ENCODE measurements at regions not wholly inside any gene's neighbourhood (a gene's known extent, or its start where the extent isn't known, plus 50 kb on each side); places are given as distances from the start of the nearest gene placed in this dataset.

DNA sequence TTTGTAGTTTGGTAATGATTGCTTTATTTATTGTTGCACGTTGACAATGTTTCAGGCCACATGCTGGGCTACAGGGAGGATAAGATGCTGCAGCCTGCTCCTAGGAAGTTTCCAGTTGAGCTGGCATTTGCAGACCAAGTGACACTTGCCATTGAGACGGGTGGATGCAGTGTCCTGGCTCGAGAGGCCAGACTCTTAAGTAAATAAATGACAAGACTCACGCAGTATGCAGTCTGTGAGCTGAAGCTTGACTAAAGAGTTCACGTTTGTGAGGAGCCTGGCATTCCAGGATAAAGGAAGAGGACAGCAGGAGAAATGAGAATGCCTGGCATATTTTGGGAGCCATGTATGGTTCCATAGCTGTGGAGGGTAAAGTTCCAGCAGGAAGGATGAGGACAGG, 105.8 kb downstream of the BAMBI start:
- no peak for DNase-seq

DNA sequence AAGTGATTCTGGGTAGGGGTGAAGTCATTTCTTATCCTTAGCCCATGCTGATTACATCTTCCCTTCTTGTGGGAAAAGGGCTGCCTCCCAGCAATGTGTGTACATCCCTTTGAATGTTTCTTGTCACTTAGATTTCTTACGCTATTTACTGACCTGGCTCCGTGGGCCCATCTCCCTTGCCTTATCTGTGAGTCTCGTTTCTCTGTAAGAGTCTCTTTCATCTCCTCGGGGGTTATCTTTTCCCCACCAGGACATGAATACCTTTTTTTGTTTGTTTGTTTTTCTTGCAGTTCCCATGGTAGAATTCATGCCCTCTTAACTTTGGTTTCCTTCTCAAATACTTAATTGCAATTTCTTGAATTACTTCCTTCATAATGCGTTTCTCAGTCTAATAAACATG, 107.7 kb downstream of the BAMBI start:
- no peak for DNase-seq

DNA sequence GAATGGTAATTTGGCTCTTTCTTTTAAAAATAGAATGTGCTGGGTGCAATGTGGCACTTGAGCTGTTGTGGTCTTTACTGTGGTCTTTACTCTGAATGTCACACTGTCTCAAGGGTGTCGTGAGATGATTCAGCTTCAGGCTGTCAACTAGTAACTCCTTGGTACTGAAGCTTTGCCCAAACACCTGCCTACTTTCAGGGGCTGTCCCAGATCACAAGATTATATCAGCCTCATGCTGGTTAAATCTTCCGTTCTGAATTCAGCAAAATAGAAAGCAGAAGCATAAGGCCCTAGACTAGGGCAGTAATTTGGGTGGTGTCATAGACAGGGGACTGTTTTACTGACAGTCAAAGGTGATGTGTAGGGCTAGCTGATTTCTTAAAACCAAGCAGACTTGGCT, 110.9 kb downstream of the BAMBI start:
- DNase-seq: no peak

DNA sequence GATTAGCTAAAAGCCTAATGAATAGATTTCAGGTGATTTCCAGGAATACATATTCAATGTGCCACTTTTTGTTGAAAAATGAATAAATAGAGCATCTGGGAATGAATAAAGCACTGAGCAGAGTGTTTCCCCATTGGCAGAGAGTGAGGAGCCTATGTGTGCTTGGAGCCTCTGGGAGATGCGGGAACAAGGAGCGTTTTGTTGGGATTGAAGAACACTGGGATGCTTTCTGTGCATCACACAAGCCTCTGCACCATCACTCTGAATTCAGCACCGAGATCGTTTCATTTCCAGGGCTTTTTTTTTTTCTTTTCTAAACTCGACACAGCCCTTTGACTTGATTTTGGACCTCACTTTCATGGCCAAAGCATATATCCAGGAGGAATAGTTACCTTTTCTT, 111.4 kb downstream of the BAMBI start:
- no peak for DNase-seq

DNA sequence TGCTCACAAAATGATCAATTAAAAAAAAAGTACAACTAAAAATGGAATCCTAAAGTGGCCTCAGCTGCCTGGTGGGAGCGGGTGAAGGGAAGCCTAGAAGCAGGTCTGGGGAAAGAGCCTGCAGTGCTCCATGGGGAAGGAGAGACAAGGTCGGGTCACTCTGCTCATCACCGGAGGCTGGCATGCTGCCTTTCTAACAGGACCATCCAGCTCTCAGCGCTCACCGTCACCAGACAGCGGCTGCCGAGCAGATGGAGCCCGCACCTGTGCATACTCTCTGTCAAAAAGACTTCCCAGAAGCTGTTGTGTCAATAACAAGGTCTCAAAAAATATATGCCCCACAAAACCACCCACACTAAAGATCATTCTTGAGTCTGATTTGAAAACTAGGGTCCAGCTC, 112.8 kb downstream of the BAMBI start:
- no peak for DNase-seq

DNA sequence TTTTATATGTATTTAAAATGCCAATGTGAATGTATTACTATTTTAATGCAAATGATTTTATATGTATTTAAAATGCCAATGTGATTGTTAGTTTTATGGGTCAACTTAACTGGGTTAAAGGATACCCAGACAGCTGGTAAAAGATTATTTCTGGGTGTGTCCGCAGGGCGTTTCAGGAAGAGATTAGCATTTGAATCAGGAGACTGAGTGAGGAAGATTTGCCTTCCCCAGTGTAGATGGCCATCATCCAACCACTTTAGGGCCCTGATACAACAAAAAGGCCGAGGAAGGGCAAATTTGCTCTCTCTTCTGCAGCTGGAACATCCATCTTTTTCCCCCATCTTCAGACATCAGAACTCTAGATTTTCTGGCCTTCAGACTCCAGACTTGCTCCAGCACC, 116.2 kb downstream of the BAMBI start:
- no peak for DNase-seq

DNA sequence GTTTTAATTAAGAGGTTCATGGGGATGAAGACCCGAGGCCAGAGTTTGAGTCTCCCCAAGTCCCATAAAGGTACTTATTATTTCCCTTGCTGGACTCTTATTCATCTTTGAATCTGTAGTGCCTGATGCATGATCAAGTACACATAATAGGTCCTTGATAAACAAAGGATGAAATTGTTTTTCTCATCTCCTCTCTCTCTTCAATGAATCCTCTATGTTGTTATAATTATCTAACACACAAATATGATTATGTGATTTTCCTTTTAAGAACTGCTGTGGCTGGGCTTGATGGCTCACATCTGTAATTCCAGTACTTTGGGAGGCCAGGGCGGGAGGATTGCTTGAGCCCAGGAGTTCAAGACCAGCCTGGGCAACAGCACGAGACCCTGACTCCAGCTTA, 117.7 kb downstream of the BAMBI start:
- no peak for DNase-seq

DNA sequence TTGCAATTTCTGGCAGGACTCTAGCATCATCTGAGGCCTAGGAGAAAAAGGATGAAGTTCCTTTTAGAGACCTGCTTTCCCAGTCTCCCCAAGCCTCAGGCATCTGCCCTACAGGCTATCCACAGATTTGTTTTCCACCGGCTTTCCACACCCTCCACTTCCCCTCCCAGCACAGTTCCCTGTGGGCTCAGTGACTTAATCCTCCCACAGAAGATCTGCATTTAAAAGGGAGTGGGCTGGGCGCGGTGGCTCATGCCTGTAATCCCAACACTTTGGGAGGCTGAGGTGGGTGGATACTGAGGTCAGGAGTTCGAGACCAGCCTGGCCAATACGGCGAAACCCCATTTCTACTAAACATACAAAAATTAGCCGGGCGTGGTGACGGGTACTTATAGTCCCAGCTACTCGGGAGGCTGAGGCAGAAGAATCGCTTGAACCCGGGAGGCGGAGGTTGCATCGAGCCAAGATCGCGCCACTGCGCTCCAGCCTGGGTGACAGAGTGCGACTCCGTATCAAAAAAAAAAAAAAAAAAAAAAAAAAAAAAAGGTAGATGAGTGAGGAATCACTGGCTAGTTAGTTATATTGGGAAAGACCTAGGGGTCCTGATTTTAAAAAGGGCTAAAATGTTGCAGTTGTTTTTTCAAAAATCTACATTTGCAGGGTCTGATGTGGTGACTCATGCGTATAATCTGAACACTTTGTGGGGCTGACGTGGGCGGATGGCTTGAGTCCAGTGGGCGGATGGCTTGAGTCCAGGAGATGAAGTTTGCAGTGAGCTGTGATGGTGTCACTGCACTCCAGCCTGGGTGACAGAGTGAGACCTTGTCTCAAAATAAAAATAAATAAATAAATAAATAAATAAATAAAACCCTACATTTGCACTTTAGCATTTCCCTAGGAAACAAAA, 119.5 kb downstream of the BAMBI start:
- no peak for DNase-seq

DNA sequence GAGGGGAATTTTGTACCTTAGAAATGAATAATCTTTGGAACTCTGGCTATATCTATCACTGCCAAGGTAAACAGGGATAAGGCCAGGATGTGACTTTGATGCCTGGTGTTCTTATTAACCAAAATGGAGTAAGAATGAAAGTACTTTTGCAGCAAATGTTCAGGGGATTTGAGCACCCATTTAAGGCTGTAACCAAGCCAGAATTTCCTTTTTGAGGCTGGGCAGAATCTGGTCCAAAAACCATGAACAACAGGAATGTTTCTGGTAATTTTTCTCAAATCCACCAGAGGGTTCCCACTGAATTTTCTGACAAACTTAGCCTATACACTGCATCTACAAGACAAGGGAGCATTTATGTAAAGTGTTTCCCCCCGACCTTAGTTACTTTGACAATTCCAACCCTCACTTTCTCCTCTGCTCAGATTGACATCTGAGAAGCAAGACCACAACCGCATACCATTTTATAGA, 120.6 kb downstream of the BAMBI start:
- no peak for DNase-seq

DNA sequence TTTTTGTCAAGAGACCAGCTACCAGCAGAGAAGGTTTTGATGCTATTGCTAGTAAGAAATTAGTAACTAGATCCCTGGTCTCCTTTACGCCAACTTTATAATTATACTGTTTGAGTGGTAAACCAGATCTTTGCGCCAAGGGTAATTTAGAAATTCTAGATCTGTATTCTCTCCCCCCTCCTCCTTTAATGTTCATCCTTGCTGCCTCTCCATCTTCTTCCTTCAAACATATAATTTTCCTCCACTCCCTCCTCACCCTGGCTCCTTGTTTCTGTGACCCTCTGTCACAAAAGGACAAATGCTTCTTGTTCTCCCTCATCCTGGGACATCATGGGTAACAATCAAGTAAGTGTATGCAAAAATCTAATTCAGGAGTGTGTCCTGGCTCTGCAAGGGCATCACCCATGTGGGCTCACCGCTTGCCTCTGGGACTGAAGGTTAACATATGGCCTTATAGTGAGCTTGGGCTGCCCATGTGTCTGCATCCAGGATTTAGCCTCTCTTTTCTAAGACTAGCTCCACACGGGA, 121.2 kb downstream of the BAMBI start:
- DNase-seq: no peak

DNA sequence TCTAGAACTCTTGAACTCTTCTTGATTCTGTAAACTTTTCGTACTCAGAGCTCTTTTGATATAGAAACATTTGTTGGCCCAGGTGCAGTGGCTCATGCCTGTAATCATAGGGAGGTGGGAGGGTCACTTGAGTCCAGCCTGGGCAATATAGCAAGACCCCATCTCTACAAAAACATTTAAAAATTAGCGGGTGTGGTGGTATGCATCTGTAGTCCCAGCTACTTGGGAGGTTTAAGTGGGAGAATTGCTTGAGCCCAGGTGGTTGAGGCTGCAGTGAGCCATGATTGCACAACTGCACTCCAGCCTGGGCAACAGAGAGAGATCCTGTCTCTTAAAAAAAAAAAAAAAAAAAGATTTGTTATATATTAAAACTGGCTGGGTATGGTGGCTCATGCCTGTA, 121.6 kb downstream of the BAMBI start:
- no peak for DNase-seq

DNA sequence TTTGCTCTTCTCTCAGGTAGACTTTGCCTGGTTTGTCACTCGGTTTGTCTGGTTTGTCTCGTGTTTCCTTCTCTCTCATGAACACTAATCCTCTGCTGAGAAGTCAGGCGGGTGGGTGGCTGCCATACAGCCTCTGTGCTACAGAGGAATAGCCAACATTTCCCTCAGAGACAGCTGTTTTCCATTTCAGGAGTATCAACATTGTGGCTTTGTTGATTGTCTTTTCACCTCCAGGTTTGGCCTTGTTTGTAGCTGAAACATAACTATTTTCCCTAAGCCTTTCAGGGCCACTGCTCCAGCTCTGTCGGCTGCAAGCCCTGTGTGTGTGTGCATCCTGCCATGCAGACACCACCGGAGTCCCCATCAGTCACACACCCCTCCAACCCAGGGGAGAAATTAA, 122.8 kb downstream of the BAMBI start:
- no peak for DNase-seq

DNA sequence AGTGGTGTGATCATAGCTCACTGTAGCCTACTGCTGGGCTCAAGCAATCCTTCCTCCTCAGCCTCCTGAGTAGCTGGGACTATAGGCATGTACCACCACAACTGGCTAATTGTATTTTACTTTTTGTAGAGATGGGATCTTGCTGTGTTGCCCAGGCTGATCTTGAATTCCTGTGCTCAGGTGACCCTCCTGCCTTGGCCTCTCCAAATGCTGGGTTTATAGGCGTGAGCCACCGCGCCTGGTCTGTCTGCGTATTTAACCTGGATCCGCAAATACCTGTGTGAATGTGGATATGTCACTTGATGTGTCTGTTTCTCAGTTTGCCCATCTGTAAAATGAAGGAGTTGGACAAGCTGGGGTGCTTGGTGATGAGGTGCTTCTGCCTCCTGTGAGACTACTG, 123.9 kb downstream of the BAMBI start:
- DNase-seq: no peak

DNA sequence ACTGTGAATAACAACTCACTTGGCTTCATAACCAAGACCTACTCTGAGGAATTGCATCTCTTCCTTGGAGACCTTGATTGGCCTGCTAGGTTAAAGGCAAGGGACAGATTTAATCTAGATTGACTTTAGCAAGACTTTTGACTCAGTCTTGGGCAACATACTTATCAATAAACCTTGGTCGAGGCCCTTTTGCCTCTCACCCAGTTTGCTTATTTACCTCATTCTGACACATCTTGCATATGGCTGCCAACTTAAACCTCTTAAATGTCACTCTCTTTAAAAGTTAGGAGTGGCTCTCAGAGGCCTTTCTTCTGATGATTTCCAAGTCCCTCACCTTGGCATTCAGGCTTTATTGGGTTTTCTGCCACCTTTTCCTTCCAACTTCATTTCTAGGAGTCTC, 124.5 kb downstream of the BAMBI start:
- DNase-seq: no peak

DNA sequence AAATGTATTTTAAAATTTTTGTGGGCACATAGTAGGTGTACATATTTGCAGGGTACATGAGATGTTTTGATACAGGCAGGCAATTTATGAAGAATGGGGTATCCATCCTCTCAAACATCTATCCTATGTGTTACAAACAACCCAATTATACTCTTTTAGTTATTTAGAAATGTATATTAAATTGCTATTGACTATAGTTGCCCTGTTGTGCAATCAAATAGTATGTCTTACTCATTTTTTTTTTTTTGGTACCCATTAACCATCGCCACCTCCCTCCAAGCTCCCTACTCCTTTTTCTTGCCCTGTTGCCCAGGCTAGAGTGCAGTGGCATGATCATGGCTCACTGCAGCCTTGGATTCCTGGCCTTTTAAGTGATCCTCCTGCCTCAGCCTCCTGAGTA, 128.1 kb downstream of the BAMBI start:
- no peak for DNase-seq

DNA sequence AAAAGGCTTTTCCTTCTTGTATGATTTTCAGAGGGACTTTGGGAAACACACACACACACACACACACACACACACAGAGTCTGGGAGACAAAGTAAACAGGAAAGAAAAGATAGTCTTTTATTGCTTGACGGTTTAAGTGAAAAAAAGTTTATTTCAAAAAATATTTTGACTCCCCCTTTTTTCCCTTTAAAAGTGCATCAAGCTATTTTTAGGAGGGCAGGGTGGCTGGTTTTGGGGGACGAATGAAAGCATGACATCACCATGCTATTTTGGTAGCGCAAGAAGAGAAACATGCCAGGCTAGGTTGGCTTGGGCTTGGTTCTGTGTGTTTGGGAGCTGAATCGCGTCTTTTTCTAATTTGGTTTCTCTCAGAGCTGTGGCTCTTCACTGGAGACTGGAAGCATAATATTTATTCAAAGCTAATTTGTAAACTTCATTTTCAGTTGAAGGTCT, 129.2 kb downstream of the BAMBI start:
- no peak for DNase-seq

DNA sequence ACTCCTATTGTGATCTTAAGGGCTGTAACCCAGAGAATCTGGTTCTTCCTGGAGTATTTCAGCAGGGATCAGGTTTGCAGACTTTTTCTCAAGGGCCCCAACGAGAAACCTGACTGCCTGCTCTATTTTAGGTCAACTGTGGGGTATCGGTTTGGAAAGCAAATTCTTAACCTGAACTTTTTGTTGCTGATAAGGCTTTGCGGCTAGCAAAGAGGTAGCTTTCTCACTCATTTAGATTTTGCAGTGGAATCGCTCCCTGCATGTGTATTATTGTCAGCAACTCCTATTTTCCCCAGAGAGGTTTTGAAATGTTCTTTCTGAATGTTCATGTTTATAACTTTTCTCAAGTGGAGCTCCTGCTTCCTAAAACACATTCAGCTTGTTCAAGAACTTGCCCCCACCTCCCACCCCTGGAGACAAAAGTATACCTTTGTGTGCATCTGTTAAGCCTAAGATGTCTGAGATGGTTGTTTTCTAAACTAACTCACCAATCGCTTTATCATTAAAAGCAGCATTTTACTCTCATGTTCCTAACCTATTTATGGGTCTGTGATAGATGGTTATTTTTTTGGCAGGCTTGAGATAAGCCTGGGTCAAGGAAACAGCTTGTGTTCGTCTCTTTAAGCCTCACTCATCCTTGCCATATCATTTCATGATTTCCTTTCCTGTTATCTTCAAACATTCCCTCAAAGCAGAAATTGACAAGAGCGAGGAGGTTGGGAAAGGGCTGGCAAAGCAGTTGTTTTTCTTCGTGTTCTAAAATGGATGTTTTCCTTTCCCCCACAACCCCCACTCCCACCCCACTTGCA, 129.8 kb downstream of the BAMBI start:
- DNase-seq: no peak

DNA sequence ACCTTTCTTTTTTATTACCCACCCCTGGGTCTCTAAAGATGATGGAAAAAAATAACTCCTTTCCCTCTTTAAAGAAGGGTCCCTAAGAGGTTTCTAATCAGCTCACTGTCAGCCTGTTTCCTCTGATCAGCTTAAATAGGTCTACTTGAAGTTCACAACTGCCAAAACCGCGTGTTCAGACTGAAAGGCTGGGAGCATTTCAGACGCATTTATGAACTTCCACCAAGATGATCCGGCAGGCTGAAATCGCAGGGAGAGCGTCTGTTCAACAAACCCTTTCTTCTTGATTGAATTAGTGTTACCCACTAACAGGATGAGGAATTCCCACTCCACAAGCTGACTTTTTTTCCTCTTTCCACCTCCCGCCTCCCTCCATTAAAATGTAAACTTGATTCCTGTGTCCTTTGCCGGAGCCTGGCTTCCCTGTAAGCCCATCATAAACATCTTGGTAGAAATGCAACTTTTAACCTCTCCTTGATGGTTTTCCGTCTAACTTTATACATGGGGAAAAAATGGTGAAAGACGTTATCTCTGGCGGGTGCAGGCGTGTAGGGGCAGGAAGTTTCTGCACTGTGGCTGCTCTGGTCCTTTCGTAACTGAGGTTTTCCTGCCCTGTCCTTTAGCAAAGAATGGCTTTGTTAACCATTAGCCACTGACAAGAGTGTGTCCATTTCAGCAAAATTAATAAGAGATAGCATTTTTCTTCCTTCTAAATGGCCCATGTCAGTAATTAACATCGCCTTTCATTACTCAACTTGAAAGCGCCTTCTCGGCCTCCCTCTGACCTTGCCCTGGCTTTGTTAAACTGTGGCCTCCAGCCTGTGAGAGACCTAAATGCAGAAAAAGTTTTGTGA, 130.7 kb downstream of the BAMBI start:
- DNase-seq: no peak

DNA sequence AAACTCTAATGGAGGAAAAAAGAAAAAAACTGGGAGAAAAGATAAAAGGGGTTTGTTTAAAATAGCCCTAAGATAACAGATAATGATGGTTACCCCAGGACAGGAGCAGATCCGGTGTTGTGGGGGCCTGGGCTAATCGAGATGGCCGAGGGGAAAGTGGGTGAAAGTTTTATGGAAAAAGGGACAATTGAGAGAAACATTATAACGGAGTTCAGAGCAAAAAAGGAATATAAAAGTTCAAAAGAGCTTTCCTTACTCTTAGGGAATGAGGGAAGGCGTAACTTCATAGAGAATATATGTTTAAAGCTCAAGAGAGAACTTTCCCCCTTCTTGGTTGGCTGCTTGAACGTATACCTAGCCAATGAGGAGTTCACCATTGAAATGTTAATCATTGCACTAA, 131.4 kb downstream of the BAMBI start:
- DNase-seq: no peak

DNA sequence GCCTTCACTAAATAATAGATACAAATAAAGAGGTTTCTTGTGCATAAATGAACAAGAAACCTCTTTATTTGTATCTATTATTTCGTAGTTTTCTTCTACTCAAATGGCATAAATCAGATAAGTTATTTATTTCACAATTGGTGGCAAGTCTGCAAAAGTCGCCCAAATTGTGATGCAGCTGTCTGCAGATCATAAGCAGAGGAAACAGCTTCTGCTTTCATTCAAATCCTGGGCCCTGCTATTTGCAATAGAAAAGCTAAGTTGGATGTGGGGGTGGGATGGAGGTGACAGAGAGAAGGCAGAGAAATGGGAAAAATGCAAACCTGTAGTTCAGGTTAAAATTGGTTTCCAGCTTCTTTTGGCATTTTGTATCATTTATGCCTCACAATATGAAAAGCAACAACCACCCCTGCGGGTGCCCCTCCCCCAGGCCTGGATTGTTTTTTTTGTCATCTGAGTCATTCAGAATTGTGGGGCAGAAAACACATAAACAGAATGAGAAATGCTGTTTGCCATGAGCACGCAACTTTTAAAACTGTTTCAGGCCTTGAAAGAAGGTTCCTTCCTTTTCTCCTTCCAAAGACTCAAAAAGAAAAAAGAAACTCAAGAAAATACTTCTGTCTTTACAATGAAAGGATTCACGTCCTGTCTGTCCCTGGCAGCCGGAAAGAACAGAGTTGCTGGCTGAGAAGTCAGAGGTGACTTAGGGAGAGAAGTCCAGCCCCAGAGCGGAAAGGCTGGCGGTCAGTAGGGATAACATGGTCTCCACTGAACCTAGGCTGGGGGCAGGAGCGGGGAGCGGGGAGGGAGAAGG, 132.9 kb downstream of the BAMBI start:
- DNase-seq: no peak

DNA sequence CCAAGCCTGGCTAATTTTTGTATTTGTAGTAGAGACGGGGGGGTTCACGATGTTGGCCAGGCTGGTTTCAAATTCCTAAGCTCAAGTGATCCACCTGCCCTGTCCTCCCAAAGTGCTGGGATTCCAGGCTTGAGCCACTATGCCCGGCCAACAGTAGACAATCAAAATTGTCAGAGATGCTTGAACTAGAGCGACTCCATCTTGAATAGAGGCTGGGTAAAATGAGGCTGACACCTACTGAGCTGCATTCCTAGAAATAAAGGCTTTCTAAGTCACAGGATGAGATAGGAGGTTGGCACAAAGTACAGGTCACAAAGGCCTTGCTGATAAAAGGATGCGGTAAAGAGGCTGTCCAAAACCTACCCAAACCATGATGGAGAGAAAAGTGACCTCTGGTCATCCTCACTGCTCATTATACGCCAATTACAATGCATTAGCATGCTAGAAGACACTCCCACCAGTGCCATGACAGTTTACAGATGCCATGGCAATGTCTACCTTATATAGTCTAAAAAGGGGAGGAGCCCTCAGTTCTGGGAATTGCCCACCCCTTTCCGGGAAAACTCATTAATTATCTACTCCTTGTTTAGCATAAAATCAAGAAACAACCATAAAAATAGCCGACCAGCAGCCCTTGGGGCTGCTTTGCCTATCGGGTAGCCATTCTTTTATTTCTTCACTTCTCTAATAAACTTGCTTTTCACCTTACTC, 134.5 kb downstream of the BAMBI start:
- no peak for DNase-seq

Data from skin of body (tissue), 1 donor.